ENCODE measurements at regions not wholly inside any gene's neighbourhood (a gene's known extent, or its start where the extent isn't known, plus 50 kb on each side); places are given as distances from the start of the nearest gene placed in this dataset.
A peak's percentile ranks its signal among the peaks of the same experiment; 100 is the strongest.

- TF ChIP-seq POLR2AphosphoS2 (IDR thresholded peaks at IDR 0.05; ENCODE audit: low read depth, low read length) (peak; percentile 90), ZNF207 (IDR thresholded peaks at IDR 0.05; ENCODE audit: borderline replicate concordance) (no peak; the same call in 1 of the 2 replicates), NKRF (conservative IDR thresholded peaks at IDR 0.05) (peak; percentile 83), ZNF687 (IDR thresholded peaks at IDR 0.05) (0 out of 2 replicates have a peak, but pooled peaks have one; percentile 60), NFYB (IDR thresholded peaks at IDR 0.05; ENCODE audit: insufficient read depth, low read depth, low read length) (peak; percentile 86), SMARCA5 (IDR thresholded peaks at IDR 0.05) (0 out of 2 replicates have a peak, but pooled peaks have one; percentile 42), ETV6 (conservative IDR thresholded peaks at IDR 0.05 in 1 of 2, IDR thresholded peaks at IDR 0.05 in 1 of 2; ENCODE audit: borderline replicate concordance in 1 of 2, low read depth in 1 of 2) (no peak), SMAD5 (IDR thresholded peaks at IDR 0.05; ENCODE audit: low read depth) (peak; percentile 91), CTCF (IDR thresholded peaks at IDR 0.05 in 2 of 3, conservative IDR thresholded peaks at IDR 0.05 in 1 of 3; ENCODE audit: control insufficient read depth in 2 of 3, extremely low read depth in 1 of 3, insufficient read depth in 1 of 3, low read depth in 3 of 3, low read length in 3 of 3) (peak in 2 of 3 experiments; percentile 6 to 37; a peak in 2 of 6 replicates), SIX5 (IDR thresholded peaks at IDR 0.05; ENCODE audit: low read depth, low read length, severe bottlenecking) (no peak), BMI1 (IDR thresholded peaks at IDR 0.05; ENCODE audit: borderline replicate concordance) (no peak), SUPT20H (IDR thresholded peaks at IDR 0.05; ENCODE audit: borderline replicate concordance, control insufficient read depth, low read depth, low read length) (no peak), ZNF622 (IDR thresholded peaks at IDR 0.05) (no peak)
Observed at GRCh38 chr7:66493235-66494205, 135.2 kb upstream of the KCTD7 start (continued).

All from GM12878 (cell line).